ENCODE measurements at regions not wholly inside any gene's neighbourhood (a gene's known extent, or its start where the extent isn't known, plus 50 kb on each side); places are given as distances from the start of the nearest gene placed in this dataset.

GRCh38 chr4:23947826-23948225 lies 58.0 kb upstream of the PPARGC1A start:
- Histone ChIP-seq H2AK5ac (ENCODE audit: low read depth, low read length) (peak overlapping the region; percentile 41; the same call in 1 of the 2 replicates), H3K36me3 (ENCODE audit: control insufficient read depth in 2 of 4, insufficient read depth in 4 of 4, low read length in 3 of 4) (no peaks in the 10 kb centered on the region), H3K4me2 (ENCODE audit: insufficient read depth in 1 of 2, low read depth in 2 of 2, low read length in 2 of 2) (no peak overlapping the region), H3K4me1 (replicated peaks in 1 of 4; ENCODE audit: control insufficient read depth in 3 of 4, insufficient read depth in 4 of 4, low read length in 3 of 4) (peaks cover 0 to 6% (median 1%) of the 10 kb centered on the region in 4 experiments; a peak in 2 of 7 replicates), H3K4ac (replicated peaks; ENCODE audit: insufficient read length, low read depth, low read length) (no peak overlapping the region), H3K9me3 (ENCODE audit: insufficient read depth in 2 of 2, low read depth in 1 of 2, low read length in 1 of 2) (no peaks in the 10 kb centered on the region), H3K79me2 (ENCODE audit: control insufficient read depth in 1 of 2, insufficient read depth in 2 of 2, low read length in 2 of 2) (no peaks in the 10 kb centered on the region), H4K20me1 (replicated peaks in 1 of 2; ENCODE audit: control insufficient read depth in 1 of 2, insufficient read depth in 2 of 2, low read length in 2 of 2) (no peaks in the 10 kb centered on the region), H2BK20ac (ENCODE audit: low read length) (0 out of 2 replicates have a peak overlapping the region, but pooled peaks have one; percentile 21), H2BK12ac (ENCODE audit: low read depth, low read length) (no peak overlapping the region), H3K18ac (ENCODE audit: extremely low read depth, low read length) (no peak overlapping the region), H4K8ac (ENCODE audit: extremely low read depth, insufficient read depth, low read length) (no peak overlapping the region), H2BK5ac (ENCODE audit: low read depth, low read length) (no peak overlapping the region), H3K23me2 (ENCODE audit: low read depth, low read length) (no peaks in the 10 kb centered on the region), H3K4me3 (ENCODE audit: extremely low read depth in 1 of 4, insufficient read depth in 2 of 4, low read depth in 3 of 4, low read length in 4 of 4) (no peak overlapping the region), H3K27ac (ENCODE audit: low read depth, low read length) (no peak overlapping the region), H2BK120ac (replicated peaks; ENCODE audit: low read depth, low read length) (no peak overlapping the region), H3K56ac (replicated peaks; ENCODE audit: insufficient read length, low read depth, low read length) (no peak overlapping the region), H3K14ac (ENCODE audit: insufficient read length) (no peak overlapping the region), H3K79me1 (ENCODE audit: low read depth, low read length) (no peaks in the 10 kb centered on the region), H3K9ac (replicated peaks in 1 of 4; ENCODE audit: extremely low read depth in 1 of 4, low read depth in 3 of 4, low read length in 3 of 4) (no peak overlapping the region), H3K27me3 (replicated peaks in 1 of 4; ENCODE audit: control insufficient read depth in 3 of 4, extremely low read depth in 1 of 4, insufficient read depth in 3 of 4, low read length in 3 of 4) (no peaks in the 10 kb centered on the region), H3K23ac (ENCODE audit: insufficient read length) (no peak overlapping the region), H4K5ac (ENCODE audit: insufficient read length, low read depth, low read length) (no peak overlapping the region), H2AFZ (ENCODE audit: low read length) (no peak overlapping the region), H4K91ac (replicated peaks; ENCODE audit: insufficient read length, low read length) (no peak overlapping the region), H2BK15ac (ENCODE audit: low read length) (0 out of 2 replicates have a peak overlapping the region, but pooled peaks have one; percentile 88)
- POLR2A ChIA-PET (ENCODE audit: partially characterized antibody) = interaction anchor here (1.3 kb wide), 1 partner anchor 15 kb away, joined by 4 read pairs; no protein-coding TSS in a partner anchor
- no peak for FAIRE-seq
- CTCF ChIA-PET (ENCODE audit: partially characterized antibody) = interaction anchor here (0.6 to 1.6 kb wide), 7 partner anchors 8 to 287 kb away, joined by 3 to 5 read pairs (median 4); no protein-coding TSS in a partner anchor
- WGBS, 2 experiments (ENCODE audit: extremely low coverage in 1 of 2, insufficient coverage in 1 of 2, insufficient read length in 1 of 2, insufficient replicate concordance in 2 of 2, low coverage in 1 of 2, low lambda C conversion rate in 2 of 2, missing lambda C conversion rate in 1 of 2) = 86% methylated on average over 4 of the region's 4 CpGs; no CpG with 5 or more reads in 1 of the 2 experiments
- no peak for DNase-seq (ENCODE audit: low read depth in 1 of 2, low spot score in 2 of 2)
- TF ChIP-seq SP4 (IDR thresholded peaks at IDR 0.05; ENCODE audit: low read length) (no peak), RNF2 (IDR thresholded peaks at IDR 0.05; ENCODE audit: borderline replicate concordance, low read depth, low read length, missing control alignments, poor library complexity, severe bottlenecking) (no peak), NRF1 (IDR thresholded peaks at IDR 0.05; ENCODE audit: low read depth, low read length) (no peak), YY1 (IDR thresholded peaks at IDR 0.05; ENCODE audit: low read depth, low read length) (no peak), EZH2 (IDR thresholded peaks at IDR 0.05; ENCODE audit: low read depth, low read length, severe bottlenecking) (no peak), EP300 (IDR thresholded peaks at IDR 0.05; ENCODE audit: borderline replicate concordance in 1 of 2, low read depth in 2 of 2, low read length in 2 of 2) (no peak), JUND (IDR thresholded peaks at IDR 0.05; ENCODE audit: low read length) (no peak), CHD1 (IDR thresholded peaks at IDR 0.05; ENCODE audit: low read depth, low read length) (no peak), KDM1A (IDR thresholded peaks at IDR 0.05; ENCODE audit: borderline replicate concordance, low read length) (no peak), CTCF (IDR thresholded peaks at IDR 0.05; ENCODE audit: control extremely low read depth in 1 of 3, insufficient read depth in 1 of 3, low read depth in 1 of 3, low read length in 3 of 3) (no peak), POLR2A (IDR thresholded peaks at IDR 0.05; ENCODE audit: control extremely low read depth in 1 of 2, low read depth in 2 of 2, low read length in 2 of 2) (no peak), RFX5 (IDR thresholded peaks at IDR 0.05; ENCODE audit: borderline replicate concordance, low read depth, low read length) (no peak)
